Progenitor cell of endocrine pancreas (in vitro differentiated cells): ENCODE measurements at regions not wholly inside any gene's neighbourhood (a gene's known extent, or its start where the extent isn't known, plus 50 kb on each side); places are given as distances from the start of the nearest gene placed in this dataset.

Experiments
- DNase-seq: peaks from one replicate; pipeline ENCODE4 v3.0.0; 2021; ENCODE audit warnings: low spot score; ENCODE audit not compliant: unreplicated experiment
- H3K27ac Mint-ChIP-seq: 2 replicates; pipeline ENCODE4 v1.8.0; 2021; ENCODE audit warnings: mild to moderate bottlenecking, moderate library complexity, mixed read lengths
- H3K27me3 Mint-ChIP-seq: 2 replicates; pipeline ENCODE4 v1.8.0; 2021; ENCODE audit warnings: mixed read lengths
- H3K36me3 Mint-ChIP-seq: 2 replicates; pipeline ENCODE4 v1.8.0; 2022; ENCODE audit warnings: mixed read lengths; ENCODE audit not compliant: insufficient read depth
- H3K4me1 Mint-ChIP-seq: 2 replicates; pipeline ENCODE4 v1.8.0; 2021; ENCODE audit warnings: low read depth, mixed read lengths
- H3K4me3 Mint-ChIP-seq: 2 replicates; pipeline ENCODE4 v1.8.0; 2021; ENCODE audit warnings: low read depth, mild to moderate bottlenecking, moderate library complexity, mixed read lengths
- H3K9me3 Mint-ChIP-seq: 2 replicates; pipeline ENCODE4 v1.8.0; 2021; ENCODE audit warnings: low read depth, mixed read lengths
- CTCF ChIP-seq: fragments of 200-600 bp; sonication (generic); IDR thresholded peaks from one replicate; pipeline ENCODE4 v1.5.0; 2021; ENCODE audit warnings: antibody characterized with exemption, mild to moderate bottlenecking; ENCODE audit not compliant: unreplicated experiment

GRCh38 chr4:133891011-133891410 is 310.6 kb downstream of the PABPC4L start:
- no peak for DNase-seq
- Mint-ChIP-seq H3K4me3 (no peak overlapping the region), H3K27ac (no peak overlapping the region), H3K36me3 (no peaks in the 10 kb centered on the region), H3K4me1 (no peaks in the 10 kb centered on the region), H3K9me3 (no peaks in the 10 kb centered on the region), H3K27me3 (no peaks in the 10 kb centered on the region)
- TF ChIP-seq CTCF, result no peak

GRCh38 chr4:133887723-133888122 is 313.9 kb downstream of the PABPC4L start:
- no peak for DNase-seq
- H3K27me3 Mint-ChIP-seq, result no peaks in the 10 kb centered on the region
- H3K4me3 Mint-ChIP-seq, result no peak overlapping the region
- no peak for TF ChIP-seq CTCF
- no peaks in the 10 kb centered on the region for H3K9me3 Mint-ChIP-seq
- no peaks in the 10 kb centered on the region for H3K36me3 Mint-ChIP-seq
- no peak overlapping the region for H3K27ac Mint-ChIP-seq
- H3K4me1 Mint-ChIP-seq, result peaks cover 6% of the 10 kb centered on the region

- no peaks in the 10 kb centered on the region for H3K9me3 Mint-ChIP-seq
- H3K27ac Mint-ChIP-seq, result no peak overlapping the region
- H3K4me3 Mint-ChIP-seq, result no peak overlapping the region
- no peaks in the 10 kb centered on the region for H3K36me3 Mint-ChIP-seq
- no peak for DNase-seq
- H3K4me1 Mint-ChIP-seq, result no peaks in the 10 kb centered on the region
- H3K27me3 Mint-ChIP-seq, result no peaks in the 10 kb centered on the region
- no peak for TF ChIP-seq CTCF
These were observed 332.1 kb downstream of the PABPC4L start for GRCh38 chr4:133869486-133869885.

- Mint-ChIP-seq H3K4me1 (no peaks in the 10 kb centered on the region), H3K4me3 (no peak overlapping the region), H3K27me3 (no peaks in the 10 kb centered on the region), H3K27ac (no peak overlapping the region), H3K36me3 (no peaks in the 10 kb centered on the region), H3K9me3 (no peaks in the 10 kb centered on the region)
- DNase-seq, result no peak
- TF ChIP-seq CTCF, result no peak
These were observed 332.7 kb downstream of the PABPC4L start for GRCh38 chr4:133868856-133869255.

- Mint-ChIP-seq H3K36me3 (no peaks in the 10 kb centered on the region), H3K27ac (no peak overlapping the region), H3K4me3 (no peak overlapping the region), H3K27me3 (no peaks in the 10 kb centered on the region), H3K9me3 (no peaks in the 10 kb centered on the region), H3K4me1 (no peaks in the 10 kb centered on the region)
- no peak for DNase-seq
- TF ChIP-seq CTCF, result no peak
These were observed 335.3 kb downstream of the PABPC4L start for GRCh38 chr4:133866328-133866699.
